Brain microvascular endothelial cell (primary cell): ENCODE measurements at regions not wholly inside any gene's neighbourhood (a gene's known extent, or its start where the extent isn't known, plus 50 kb on each side); places are given as distances from the start of the nearest gene placed in this dataset.
A peak's percentile ranks its signal among the peaks of the same experiment; 100 is the strongest.

Source experiments
- DNase-seq: peaks from one replicate; pipeline ENCODE4 v3.0.0-alpha.2; 2020
- H3K27ac ChIP-seq: fragments of 250-450 bp; sonication (Bioruptor Pico); 2 replicates; pipeline ENCODE4 v1.5.1; 2020; ENCODE audit warnings: mild to moderate bottlenecking, moderate library complexity
- H3K27me3 ChIP-seq: fragments of 250-450 bp; sonication (Bioruptor Pico); replicated peaks from 2 replicates; pipeline ENCODE4 v1.5.1; 2020; ENCODE audit warnings: mild to moderate bottlenecking
- H3K36me3 ChIP-seq: fragments of 250-450 bp; sonication (Bioruptor Pico); replicated peaks from 2 replicates; pipeline ENCODE4 v1.5.1; 2020; ENCODE audit warnings: mild to moderate bottlenecking
- H3K4me3 ChIP-seq: 2 replicates; pipeline ENCODE4 v1.5.1; 2011; ENCODE audit warnings: low read depth, mild to moderate bottlenecking, control low read depth, low read length, moderate library complexity
- in situ Hi-C: cut with HindIII; loops from 2 replicates; pipeline ENCODE4 v1.10.0; 2017; ENCODE audit warnings: low sequenced_read_pairs, low pct_ligation_motif_present
- TF ChIP-seq, protein P1 (sequence below): IDR thresholded peaks from 2 replicates; pipeline ENCODE4 v1.5.1; 2011; ENCODE audit warnings: low read depth, mild to moderate bottlenecking, moderate library complexity, low read length, control low read depth, inconsistent platforms; ENCODE audit errors: missing control alignments

DNA sequence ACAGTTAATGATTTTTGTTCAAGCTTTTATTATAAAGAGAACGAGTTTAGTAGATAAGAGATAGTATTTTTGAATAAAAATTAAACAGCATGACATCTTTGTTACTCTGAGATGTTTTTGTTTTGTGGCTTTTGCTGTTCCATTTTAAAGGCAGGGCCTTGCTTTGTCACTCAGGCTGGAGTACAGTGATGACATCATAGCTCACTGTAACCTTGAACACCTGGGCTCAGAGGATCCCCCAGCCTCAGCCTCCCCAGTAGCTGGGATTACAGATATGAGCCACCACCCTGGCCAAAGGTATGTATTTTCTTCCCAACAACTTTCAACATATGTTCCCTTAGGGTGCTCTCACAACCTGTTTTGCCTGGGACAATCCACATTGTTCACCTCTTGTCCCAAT, 730.9 kb upstream of the RGMB start:
- no peak for DNase-seq
- no peak overlapping the region for H3K27ac ChIP-seq
- H3K27me3 ChIP-seq: no peaks in the 10 kb centered on the region
- H3K36me3 ChIP-seq: no peaks in the 10 kb centered on the region
- TF ChIP-seq, protein P1, sequence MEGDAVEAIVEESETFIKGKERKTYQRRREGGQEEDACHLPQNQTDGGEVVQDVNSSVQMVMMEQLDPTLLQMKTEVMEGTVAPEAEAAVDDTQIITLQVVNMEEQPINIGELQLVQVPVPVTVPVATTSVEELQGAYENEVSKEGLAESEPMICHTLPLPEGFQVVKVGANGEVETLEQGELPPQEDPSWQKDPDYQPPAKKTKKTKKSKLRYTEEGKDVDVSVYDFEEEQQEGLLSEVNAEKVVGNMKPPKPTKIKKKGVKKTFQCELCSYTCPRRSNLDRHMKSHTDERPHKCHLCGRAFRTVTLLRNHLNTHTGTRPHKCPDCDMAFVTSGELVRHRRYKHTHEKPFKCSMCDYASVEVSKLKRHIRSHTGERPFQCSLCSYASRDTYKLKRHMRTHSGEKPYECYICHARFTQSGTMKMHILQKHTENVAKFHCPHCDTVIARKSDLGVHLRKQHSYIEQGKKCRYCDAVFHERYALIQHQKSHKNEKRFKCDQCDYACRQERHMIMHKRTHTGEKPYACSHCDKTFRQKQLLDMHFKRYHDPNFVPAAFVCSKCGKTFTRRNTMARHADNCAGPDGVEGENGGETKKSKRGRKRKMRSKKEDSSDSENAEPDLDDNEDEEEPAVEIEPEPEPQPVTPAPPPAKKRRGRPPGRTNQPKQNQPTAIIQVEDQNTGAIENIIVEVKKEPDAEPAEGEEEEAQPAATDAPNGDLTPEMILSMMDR: no peak
- in situ Hi-C loops: no loop called here
- H3K4me3 ChIP-seq: no peak overlapping the region

DNA sequence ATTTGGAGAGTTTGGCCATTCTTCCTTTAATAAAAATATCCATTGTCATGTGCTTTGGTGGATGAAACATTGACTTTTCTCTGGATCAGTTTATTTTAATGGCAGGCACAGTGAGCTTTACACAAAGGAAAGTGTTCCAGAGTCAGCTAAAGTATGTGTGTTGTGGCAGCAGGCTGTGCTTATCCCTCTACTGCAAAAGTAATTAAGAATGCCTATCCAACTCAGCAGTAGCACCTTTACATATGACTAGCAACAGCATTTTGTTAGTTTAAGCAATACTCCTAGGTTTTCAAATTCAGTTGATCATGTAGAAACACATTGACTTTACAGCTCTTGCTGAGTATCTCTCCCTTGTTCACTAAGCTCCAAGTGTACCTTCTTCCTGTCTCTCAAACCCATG, 730.5 kb upstream of the RGMB start:
- H3K27me3 ChIP-seq: no peaks in the 10 kb centered on the region
- TF ChIP-seq, protein P1: no peak
- H3K27ac ChIP-seq: no peak overlapping the region
- no peak overlapping the region for H3K4me3 ChIP-seq
- no peaks in the 10 kb centered on the region for H3K36me3 ChIP-seq
- no peak for DNase-seq
- in situ Hi-C loops: no loop called here

DNA sequence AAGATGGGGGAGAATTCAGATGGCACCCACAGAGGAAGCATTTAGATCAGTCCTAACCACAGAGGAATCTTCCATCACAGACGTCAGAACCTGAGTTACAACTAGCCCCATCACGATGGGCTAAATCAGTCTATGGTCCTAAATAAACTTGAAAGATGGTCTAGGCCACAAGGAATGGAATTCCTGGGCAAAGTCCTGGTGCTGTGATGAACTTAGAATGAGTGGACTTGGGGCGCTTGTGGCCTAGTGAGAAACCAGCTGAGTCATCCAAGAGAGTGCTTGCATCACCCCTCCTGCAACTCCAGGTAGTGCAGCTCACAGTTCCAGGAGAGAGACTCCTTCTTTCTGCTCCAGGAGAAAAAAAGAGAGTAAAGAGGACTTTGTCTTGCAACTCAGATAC, 722.9 kb upstream of the RGMB start:
- Histone ChIP-seq H3K27ac (no peak overlapping the region), H3K27me3 (no peaks in the 10 kb centered on the region), H3K36me3 (no peaks in the 10 kb centered on the region), H3K4me3 (no peak overlapping the region)
- DNase-seq: peak; percentile 15
- TF ChIP-seq, protein P1: no peak
- in situ Hi-C loops: no loop called here

DNA sequence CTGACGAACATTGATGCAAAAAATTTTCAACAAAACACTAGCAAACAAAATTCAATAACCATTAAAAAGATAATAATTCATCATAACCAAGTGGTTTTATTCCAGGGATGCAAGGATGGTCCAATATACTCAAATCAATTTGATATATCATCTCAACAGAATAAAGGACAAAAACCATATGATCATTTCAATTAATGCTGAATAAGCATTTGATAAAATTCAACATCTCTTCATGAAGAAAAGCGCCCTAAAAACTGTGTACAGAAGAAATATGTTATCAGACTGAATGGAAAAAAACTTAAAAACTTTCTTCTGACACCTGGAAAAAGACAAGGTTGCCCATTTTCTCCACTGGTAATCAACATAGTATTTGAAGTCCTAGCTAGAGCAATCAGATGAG, 720.3 kb upstream of the RGMB start:
- H3K4me3 ChIP-seq: no peak overlapping the region
- in situ Hi-C loops: no loop called here
- DNase-seq: no peak
- no peak overlapping the region for H3K27ac ChIP-seq
- no peaks in the 10 kb centered on the region for H3K27me3 ChIP-seq
- H3K36me3 ChIP-seq: no peaks in the 10 kb centered on the region
- TF ChIP-seq, protein P1: no peak

DNA sequence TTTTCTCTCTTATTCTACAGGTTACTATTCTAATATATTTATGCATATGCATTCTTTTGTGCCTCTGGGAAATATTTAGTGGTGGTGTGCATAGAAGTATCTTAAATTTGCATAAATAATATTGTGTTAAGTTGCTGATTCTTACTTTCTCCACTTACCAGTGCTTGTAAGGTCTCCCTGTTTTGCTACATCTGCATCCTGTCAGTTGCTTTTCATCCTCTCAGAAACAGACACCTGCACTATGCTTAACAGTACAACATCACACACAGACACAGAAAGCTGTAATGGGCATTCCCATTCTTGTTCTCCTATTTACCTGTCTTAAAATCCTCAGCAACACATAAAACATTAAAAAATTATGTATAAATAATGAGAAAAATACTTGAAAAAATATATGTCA, 713.3 kb upstream of the RGMB start:
- Histone ChIP-seq H3K27me3 (no peaks in the 10 kb centered on the region), H3K4me3 (no peak overlapping the region), H3K27ac (no peak overlapping the region), H3K36me3 (no peaks in the 10 kb centered on the region)
- in situ Hi-C loops: no loop called here
- DNase-seq: no peak
- TF ChIP-seq, protein P1: no peak

DNA sequence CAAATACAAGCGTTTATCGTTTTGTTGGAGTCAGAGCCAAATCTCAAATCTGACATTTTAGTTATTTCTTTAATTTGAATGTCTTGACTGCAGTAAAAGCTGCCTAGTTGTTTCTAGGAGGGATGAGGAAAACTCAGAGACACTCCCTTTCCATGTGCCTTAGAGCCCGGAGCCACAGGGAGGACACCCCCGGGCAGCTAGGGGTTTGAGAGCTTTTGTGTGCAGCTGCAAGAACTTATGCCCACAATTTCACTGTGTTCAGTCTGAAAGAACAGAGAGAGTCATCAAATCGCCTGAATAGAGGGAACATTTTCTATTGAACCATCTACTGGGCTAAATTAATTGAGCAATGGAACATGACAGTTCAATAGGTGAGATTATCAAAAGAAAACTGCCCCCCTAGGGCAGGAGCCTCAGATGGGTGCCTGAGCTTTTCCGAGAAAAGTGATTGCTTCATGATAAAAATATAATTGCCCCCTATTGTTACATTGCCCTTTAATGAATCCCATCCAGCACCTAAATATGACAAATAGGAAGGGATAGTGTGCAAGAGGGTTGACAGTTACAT, 709.3 kb upstream of the RGMB start:
- TF ChIP-seq, protein P1: no peak
- Histone ChIP-seq H3K27ac (no peak overlapping the region), H3K27me3 (no peaks in the 10 kb centered on the region), H3K36me3 (no peaks in the 10 kb centered on the region), H3K4me3 (no peak overlapping the region)
- in situ Hi-C loops: no loop called here
- no peak for DNase-seq
